ENCODE measurements at regions not wholly inside any gene's neighbourhood (a gene's known extent, or its start where the extent isn't known, plus 50 kb on each side); places are given as distances from the start of the nearest gene placed in this dataset.
"Not testable (repeated sequence)": the region's sequence is repeated elsewhere in the genome, so short reads cannot be mapped to it uniquely, and the experiment has no call there.

GRCh38 chr7:67371429-67372305 lies 375.0 kb downstream of the TYW1 start:
- H3K4me1 ChIP-seq = no peaks in the 10 kb centered on the region
- no peaks in the 10 kb centered on the region for H3K36me3 ChIP-seq
- no peak overlapping the region for H3K4me3 ChIP-seq
- no peak overlapping the region for H3K27ac ChIP-seq
- ATAC-seq = peak; percentile 99
- intact Hi-C loops (cut with DNase I) = no loop called here
- H3K9me3 ChIP-seq = peaks cover 0 to 6% of the 10 kb centered on the region in 2 donors
- TF ChIP-seq CTCF (IDR thresholded peaks at IDR 0.05) = peak; percentile 80 to 81
- peak in 3 of 4 donors; percentile 36 to 80 (median 66) for DNase-seq
- H3K27me3 ChIP-seq = peaks cover 3 to 18% of the 10 kb centered on the region in 2 donors

GRCh38 chr7:67373389-67373788 lies 376.8 kb downstream of the TYW1 start:
- peaks cover 3 to 18% of the 10 kb centered on the region in 2 donors for H3K27me3 ChIP-seq
- H3K27ac ChIP-seq; H3K9me3 ChIP-seq; intact Hi-C loops (cut with DNase I); H3K4me1 ChIP-seq; H3K4me3 ChIP-seq; DNase-seq; ATAC-seq; H3K36me3 ChIP-seq: not testable (repeated sequence)

- no peak for TF ChIP-seq CTCF (IDR thresholded peaks at IDR 0.05)
- no peak for DNase-seq
- H3K4me3 ChIP-seq = no peak overlapping the region
- no peaks in the 10 kb centered on the region for H3K9me3 ChIP-seq
- intact Hi-C loops (cut with DNase I) = no loop called here
- H3K36me3 ChIP-seq = no peaks in the 10 kb centered on the region
- H3K27me3 ChIP-seq = peaks cover 3 to 11% of the 10 kb centered on the region in 2 donors
- no peaks in the 10 kb centered on the region for H3K4me1 ChIP-seq
- H3K27ac ChIP-seq = no peak overlapping the region
- ATAC-seq = no peak
Measured at GRCh38 chr7:67375427-67375826, 378.8 kb downstream of the TYW1 start.

- DNase-seq (peak; percentile 57 to 82 (median 68)), ATAC-seq (peak; percentile 98)
- H3K4me3 ChIP-seq = no peak overlapping the region
- no peaks in the 10 kb centered on the region for H3K9me3 ChIP-seq
- no peaks in the 10 kb centered on the region for H3K27me3 ChIP-seq
- intact Hi-C loops (cut with DNase I) = no loop called here
- H3K27ac ChIP-seq = no peak overlapping the region
- H3K4me1 ChIP-seq = no peaks in the 10 kb centered on the region
- TF ChIP-seq CTCF (IDR thresholded peaks at IDR 0.05) = peak; percentile 85 to 86
- no peaks in the 10 kb centered on the region for H3K36me3 ChIP-seq
Measured at GRCh38 chr7:67377939-67378862, 381.6 kb downstream of the TYW1 start.

- Histone ChIP-seq H3K27ac (no peak overlapping the region), H3K4me1 (no peaks in the 10 kb centered on the region), H3K27me3 (no peaks in the 10 kb centered on the region), H3K4me3 (no peak overlapping the region), H3K36me3 (no peaks in the 10 kb centered on the region), H3K9me3 (no peaks in the 10 kb centered on the region)
- ATAC-seq (no peak), DNase-seq (no peak)
- intact Hi-C loops (cut with DNase I) = no loop called here
- TF ChIP-seq CTCF (IDR thresholded peaks at IDR 0.05) = no peak
Measured at GRCh38 chr7:67380326-67380725, 383.7 kb downstream of the TYW1 start.
